ENCODE measurements at regions not wholly inside any gene's neighbourhood (a gene's known extent, or its start where the extent isn't known, plus 50 kb on each side); places are given as distances from the start of the nearest gene placed in this dataset.

- TF ChIP-seq, protein P1, sequence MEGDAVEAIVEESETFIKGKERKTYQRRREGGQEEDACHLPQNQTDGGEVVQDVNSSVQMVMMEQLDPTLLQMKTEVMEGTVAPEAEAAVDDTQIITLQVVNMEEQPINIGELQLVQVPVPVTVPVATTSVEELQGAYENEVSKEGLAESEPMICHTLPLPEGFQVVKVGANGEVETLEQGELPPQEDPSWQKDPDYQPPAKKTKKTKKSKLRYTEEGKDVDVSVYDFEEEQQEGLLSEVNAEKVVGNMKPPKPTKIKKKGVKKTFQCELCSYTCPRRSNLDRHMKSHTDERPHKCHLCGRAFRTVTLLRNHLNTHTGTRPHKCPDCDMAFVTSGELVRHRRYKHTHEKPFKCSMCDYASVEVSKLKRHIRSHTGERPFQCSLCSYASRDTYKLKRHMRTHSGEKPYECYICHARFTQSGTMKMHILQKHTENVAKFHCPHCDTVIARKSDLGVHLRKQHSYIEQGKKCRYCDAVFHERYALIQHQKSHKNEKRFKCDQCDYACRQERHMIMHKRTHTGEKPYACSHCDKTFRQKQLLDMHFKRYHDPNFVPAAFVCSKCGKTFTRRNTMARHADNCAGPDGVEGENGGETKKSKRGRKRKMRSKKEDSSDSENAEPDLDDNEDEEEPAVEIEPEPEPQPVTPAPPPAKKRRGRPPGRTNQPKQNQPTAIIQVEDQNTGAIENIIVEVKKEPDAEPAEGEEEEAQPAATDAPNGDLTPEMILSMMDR (IDR thresholded peaks at IDR 0.05; ENCODE audit: borderline replicate concordance, extremely low read depth, low read length, poor library complexity, severe bottlenecking): no peak
- TF ChIP-seq EZH2 (IDR thresholded peaks at IDR 0.05; ENCODE audit: borderline replicate concordance, low read depth, low read length, severe bottlenecking): no peak
Observed at GRCh38 chr3:189455641-189456417, 175.4 kb upstream of the TP63 start.

All from DND-41 (cell line).